PC-9 (cell line): ENCODE measurements at regions not wholly inside any gene's neighbourhood (a gene's known extent, or its start where the extent isn't known, plus 50 kb on each side); places are given as distances from the start of the nearest gene placed in this dataset.
A peak's percentile ranks its signal among the peaks of the same experiment; 100 is the strongest.

ENCODE experiments used
- BruUV-seq: library from RNA; stranded (reverse); fragments of 400-500 nt; replicated peaks from 2 replicates; lab custom pipeline; 2021; lab: Mats Ljungman, UMichigan
- CTCF ChIA-PET: fragments of 300-600 bp; sonication (Branson Sonifier 250); formaldehyde crosslinking; loops from one replicate; lab custom pipeline; 2022; ENCODE audit warnings: antibody characterized with exemption; lab: Charles Lee
- POLR2A ChIA-PET: fragments of 300-600 bp; sonication (Branson Sonifier 250); formaldehyde crosslinking; loops from one replicate; lab custom pipeline; 2022; ENCODE audit warnings: antibody characterized with exemption; ENCODE audit not compliant: unreplicated experiment; lab: Charles Lee
- DNase-seq, 2 experiments: peaks; one replicate each; pipeline versions ENCODE4 v3.0.0 to v3.0.0-alpha.2; 2015 to 2022; ENCODE audit warnings: mixed read lengths in 1 of 2
- H2AFZ ChIP-seq: fragments of 200-600 bp; sonication (generic); 2 replicates; pipeline ENCODE4 v1.8.1; 2017; ENCODE audit warnings: antibody characterized with exemption
- H3F3A ChIP-seq: fragments of 200-600 bp; sonication (generic); 2 replicates; pipeline ENCODE4 v1.8.1; 2017; ENCODE audit warnings: antibody characterized with exemption, mild to moderate bottlenecking, low read depth; ENCODE audit not compliant: insufficient read depth
- H3K27ac ChIP-seq: fragments of 200-600 bp; sonication (generic); 2 replicates; pipeline ENCODE4 v1.6.1; 2016; ENCODE audit warnings: mixed run types
- H3K27me3 ChIP-seq: fragments of 200-600 bp; sonication (generic); 2 replicates; pipeline ENCODE4 v1.6.1; 2016; ENCODE audit warnings: low read depth, mixed run types; ENCODE audit not compliant: insufficient read depth
- H3K36me3 ChIP-seq: fragments of 200-600 bp; sonication (generic); 2 replicates; pipeline ENCODE4 v1.6.1; 2016; ENCODE audit warnings: low read depth, mixed run types
- H3K4me1 ChIP-seq: fragments of 200-600 bp; sonication (generic); replicated peaks from 2 replicates; pipeline ENCODE4 v1.6.1; 2016; ENCODE audit warnings: mixed run types; ENCODE audit not compliant: insufficient read depth
- H3K4me2 ChIP-seq: fragments of 200-600 bp; sonication (generic); 2 replicates; pipeline ENCODE4 v1.6.1; 2017; ENCODE audit warnings: mixed run types
- H3K4me3 ChIP-seq: fragments of 200-600 bp; sonication (generic); 2 replicates; pipeline ENCODE4 v1.6.1; 2016; ENCODE audit warnings: mixed run types
- H3K79me2 ChIP-seq: fragments of 200-600 bp; sonication (generic); 2 replicates; pipeline ENCODE4 v1.6.1; 2017; ENCODE audit warnings: low read depth, mixed run types
- H3K9me2 ChIP-seq: fragments of 200-600 bp; sonication (generic); 2 replicates; pipeline ENCODE4 v1.8.1; 2017; ENCODE audit warnings: mild to moderate bottlenecking; ENCODE audit not compliant: insufficient read depth
- H3K9me3 ChIP-seq: fragments of 200-600 bp; sonication (generic); 2 replicates; pipeline ENCODE4 v1.8.1; 2016; ENCODE audit warnings: low read depth; ENCODE audit not compliant: insufficient read depth
- H4K20me1 ChIP-seq: fragments of 200-600 bp; sonication (generic); 2 replicates; pipeline ENCODE4 v1.8.1; 2017; ENCODE audit not compliant: insufficient read depth
- CTCF ChIP-seq: fragments of 200-600 bp; sonication (generic); conservative IDR thresholded peaks from 2 replicates; pipeline ENCODE4 v1.6.1; 2017; ENCODE audit warnings: mixed run types, antibody characterized with exemption, mild to moderate bottlenecking, moderate library complexity
- EZH2 ChIP-seq: fragments of 200-600 bp; sonication (generic); IDR thresholded peaks from 2 replicates; pipeline ENCODE4 v1.8.0; 2017; ENCODE audit warnings: antibody characterized with exemption, low read depth
- intact Hi-C: fragments of 100-400 bp; cut with micrococcal nuclease; formaldehyde crosslinking; loops from one replicate; pipeline ENCODE4 v1.10.0; 2022; ENCODE audit not compliant: unreplicated experiment

DNA sequence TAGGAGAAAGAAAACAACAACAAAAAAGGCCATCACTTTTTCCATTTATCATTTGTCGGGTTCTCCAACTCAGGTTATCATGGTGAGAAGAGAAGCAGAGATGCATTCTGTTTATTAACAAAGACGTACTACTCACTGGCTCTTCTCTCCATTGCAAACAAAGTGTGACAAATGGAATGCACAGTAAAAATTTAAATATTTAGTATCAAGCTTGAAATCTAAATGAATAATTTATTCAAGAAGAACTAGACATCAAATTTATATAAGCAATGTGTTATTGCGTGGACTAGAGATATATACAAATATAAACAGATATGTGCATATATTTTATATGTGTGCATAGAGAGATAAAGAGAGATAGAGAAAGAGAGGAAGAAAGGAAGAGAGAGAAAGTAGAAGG lies 236.5 kb downstream of the DSEL start:
- Histone ChIP-seq H3K27me3 (no peaks in the 10 kb centered on the region), H2AFZ (no peak overlapping the region), H3K9me2 (no peaks in the 10 kb centered on the region), H3K36me3 (no peaks in the 10 kb centered on the region), H3K4me1 (no peaks in the 10 kb centered on the region), H3K79me2 (no peaks in the 10 kb centered on the region), H3K4me3 (no peak overlapping the region), H3K27ac (no peak overlapping the region), H3K4me2 (no peak overlapping the region), H4K20me1 (no peaks in the 10 kb centered on the region; the same call in 1 of the 2 replicates), H3F3A (no peaks in the 10 kb centered on the region), H3K9me3 (no peaks in the 10 kb centered on the region)
- DNase-seq = no peak
- intact Hi-C loops = no loop called here
- CTCF ChIA-PET = interaction anchor here (0.6 kb wide), 1 partner anchor 21 kb away, joined by 3 read pairs; no protein-coding TSS in a partner anchor
- no peak for TF ChIP-seq CTCF
- no peak for TF ChIP-seq EZH2
- POLR2A ChIA-PET = no interaction called here
- no TSS peak for BruUV-seq

GRCh38 chr18:67278984-67279383 lies 237.5 kb downstream of the DSEL start:
- H4K20me1 ChIP-seq = no peaks in the 10 kb centered on the region; the same call in 1 of the 2 replicates
- no peaks in the 10 kb centered on the region for H3K9me3 ChIP-seq
- no peaks in the 10 kb centered on the region for H3K36me3 ChIP-seq
- no peaks in the 10 kb centered on the region for H3K9me2 ChIP-seq
- TF ChIP-seq CTCF (peak; percentile 32; the same call in 1 of the 2 replicates), EZH2 (no peak)
- H3K4me3 ChIP-seq = no peak overlapping the region
- H3F3A ChIP-seq = no peaks in the 10 kb centered on the region
- H3K27me3 ChIP-seq = no peaks in the 10 kb centered on the region
- no TSS peak for BruUV-seq
- CTCF ChIA-PET = no interaction called here
- H3K4me1 ChIP-seq = no peaks in the 10 kb centered on the region
- H3K27ac ChIP-seq = no peak overlapping the region
- no peaks in the 10 kb centered on the region for H3K79me2 ChIP-seq
- no peak for DNase-seq
- intact Hi-C loops = no loop called here
- POLR2A ChIA-PET = no interaction called here
- H2AFZ ChIP-seq = no peak overlapping the region
- no peak overlapping the region for H3K4me2 ChIP-seq

GRCh38 chr18:67276638-67277037 lies 239.9 kb downstream of the DSEL start:
- ChIA-PET POLR2A (no interaction called here), CTCF (no interaction called here)
- no peaks in the 10 kb centered on the region for H3K36me3 ChIP-seq
- H3K4me2 ChIP-seq = no peak overlapping the region
- no peak for TF ChIP-seq CTCF
- no peak for TF ChIP-seq EZH2
- H3K4me3 ChIP-seq = no peak overlapping the region
- no peaks in the 10 kb centered on the region for H3K4me1 ChIP-seq
- no peaks in the 10 kb centered on the region for H3K9me2 ChIP-seq
- no peaks in the 10 kb centered on the region for H3F3A ChIP-seq
- no peaks in the 10 kb centered on the region; the same call in 1 of the 2 replicates for H4K20me1 ChIP-seq
- H3K27me3 ChIP-seq = no peaks in the 10 kb centered on the region
- H3K27ac ChIP-seq = no peak overlapping the region
- no peak for DNase-seq
- BruUV-seq = no TSS peak
- no peaks in the 10 kb centered on the region for H3K9me3 ChIP-seq
- no peaks in the 10 kb centered on the region for H3K79me2 ChIP-seq
- intact Hi-C loops = no loop called here
- H2AFZ ChIP-seq = 0 out of 2 replicates have a peak overlapping the region, but pooled peaks have one; percentile 48
